GM21723 (cell line): ENCODE measurements at regions not wholly inside any gene's neighbourhood (a gene's known extent, or its start where the extent isn't known, plus 50 kb on each side); places are given as distances from the start of the nearest gene placed in this dataset.
"Not testable (repeated sequence)": the region's sequence is repeated elsewhere in the genome, so short reads cannot be mapped to it uniquely, and the experiment has no call there.

Source experiments
- ATAC-seq: cut with Tn5 transposase; IDR thresholded peaks from one replicate; pipeline ENCODE4 v1.9.1; 2021; ENCODE audit warnings: mild to moderate bottlenecking, moderate library complexity; ENCODE audit not compliant: unreplicated experiment

DNA sequence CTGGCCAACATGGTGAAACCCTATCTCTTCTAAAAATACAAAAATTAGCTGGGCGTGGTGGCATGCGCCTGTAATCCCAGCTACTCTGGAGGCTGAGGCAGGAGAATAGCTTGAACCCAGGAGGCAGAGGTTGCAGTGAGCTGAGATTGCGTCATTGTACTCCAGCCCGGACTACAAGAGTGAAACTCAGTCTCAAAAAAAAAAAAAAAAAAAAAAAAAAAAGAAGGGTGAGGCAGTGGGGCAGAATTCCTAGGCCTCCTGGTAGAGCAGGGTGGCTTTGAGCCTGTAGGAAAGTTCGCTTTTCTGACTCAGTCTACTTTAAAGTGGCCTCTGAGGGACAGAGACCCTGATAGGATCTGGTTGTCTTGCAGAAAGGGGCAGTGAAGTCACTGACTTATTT, 60.8 kb upstream of the GTF3A start:
- ATAC-seq, result not testable (repeated sequence)

GRCh38 chr13:27367570-27367969, 56.8 kb upstream of the GTF3A start:
- no peak for ATAC-seq

DNA sequence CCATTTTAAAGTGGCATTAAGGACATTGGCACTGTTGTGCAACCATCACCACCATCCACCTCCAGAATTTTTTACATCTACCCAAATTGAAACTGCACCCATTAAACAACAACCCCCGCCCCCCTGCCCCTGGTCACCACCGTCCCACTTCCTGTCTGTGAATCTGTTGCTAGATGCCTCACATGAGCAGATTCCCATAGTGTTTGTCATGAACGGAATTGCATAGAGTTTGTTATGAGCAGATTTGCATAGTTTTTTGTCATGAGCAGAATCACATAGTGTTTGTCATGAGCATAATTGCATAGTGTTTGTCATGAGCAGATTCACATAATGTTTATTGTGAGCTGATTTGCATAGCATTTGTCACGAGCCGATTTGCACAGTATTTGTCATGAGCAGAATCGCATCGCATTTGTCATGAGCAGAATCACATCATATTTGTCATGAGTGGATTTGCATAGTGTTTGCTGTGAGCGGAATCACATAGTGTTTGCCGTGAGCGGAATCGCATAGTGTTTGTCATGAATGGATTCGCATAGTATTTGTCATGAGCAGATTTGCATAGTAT, 54.0 kb upstream of the GTF3A start:
- no peak for ATAC-seq

- ATAC-seq, result no peak
Measured at GRCh38 chr13:27371932-27372331, 52.5 kb upstream of the GTF3A start.

DNA sequence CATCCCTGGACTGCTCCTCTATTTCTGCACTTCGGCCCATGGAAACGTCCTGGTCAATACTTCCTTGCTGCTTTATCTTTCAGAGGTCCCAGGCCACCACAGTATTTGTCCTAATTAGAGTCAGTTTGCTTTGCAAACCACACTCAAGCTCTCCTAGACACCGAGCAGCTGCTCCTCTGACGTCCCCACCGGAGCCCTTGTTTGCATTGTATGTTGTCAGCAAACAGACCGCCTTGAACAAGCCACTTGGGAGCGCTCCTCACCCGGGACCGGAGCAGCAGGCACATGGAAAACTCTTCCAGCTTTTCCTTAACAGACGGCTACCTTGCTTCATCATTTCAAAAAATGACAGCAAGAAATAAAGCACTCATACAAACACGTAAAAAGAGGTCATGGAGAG, 51.5 kb upstream of the GTF3A start:
- no peak for ATAC-seq

- no peak for ATAC-seq
Measured at GRCh38 chr13:27374126-27374613, 50.2 kb upstream of the GTF3A start.
